KOPT-K1 (cell line): ENCODE measurements at regions not wholly inside any gene's neighbourhood (a gene's known extent, or its start where the extent isn't known, plus 50 kb on each side); places are given as distances from the start of the nearest gene placed in this dataset.

Experiments used
- H3K27ac ChIP-seq: fragments of 200-600 bp; sonication (generic); 2 replicates; pipeline ENCODE4 v1.5.1; 2016; ENCODE audit warnings: antibody characterized with exemption, mild to moderate bottlenecking, low read depth, low read length; ENCODE audit not compliant: poor library complexity, severe bottlenecking
- H3K36me3 ChIP-seq: fragments of 200-600 bp; sonication (generic); 2 replicates; pipeline ENCODE4 v1.5.1; 2017; ENCODE audit warnings: antibody characterized with exemption, mild to moderate bottlenecking, low read length, moderate library complexity; ENCODE audit not compliant: insufficient read depth
- H3K9me3 ChIP-seq: fragments of 200-600 bp; sonication (generic); 2 replicates; pipeline ENCODE4 v1.5.1; 2017; ENCODE audit warnings: antibody characterized with exemption, low read length, mild to moderate bottlenecking; ENCODE audit not compliant: insufficient read depth, poor library complexity, severe bottlenecking

DNA sequence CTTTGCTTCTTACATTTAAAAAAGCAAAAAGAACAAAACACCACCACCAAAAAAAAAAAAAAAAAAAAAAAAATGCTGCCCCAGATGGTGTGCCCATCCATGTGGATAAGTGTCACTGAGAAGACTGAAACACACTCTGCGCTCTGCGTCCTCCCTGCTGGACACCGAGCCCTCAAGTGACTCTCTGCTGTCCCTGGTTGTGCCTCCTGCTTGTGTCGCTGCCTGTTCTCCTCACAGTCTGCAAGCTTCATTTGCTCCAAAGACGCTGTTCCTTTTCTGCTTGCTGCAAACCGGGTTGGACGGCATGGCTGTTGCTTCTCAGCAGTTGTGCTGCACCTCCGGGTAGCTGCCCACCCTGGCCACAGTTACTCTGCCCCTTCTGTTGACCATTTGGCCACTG lies 276.2 kb upstream of the ATP2B1 start:
- H3K36me3 ChIP-seq = no peaks in the 10 kb centered on the region
- no peaks in the 10 kb centered on the region for H3K9me3 ChIP-seq
- no peak overlapping the region for H3K27ac ChIP-seq

DNA sequence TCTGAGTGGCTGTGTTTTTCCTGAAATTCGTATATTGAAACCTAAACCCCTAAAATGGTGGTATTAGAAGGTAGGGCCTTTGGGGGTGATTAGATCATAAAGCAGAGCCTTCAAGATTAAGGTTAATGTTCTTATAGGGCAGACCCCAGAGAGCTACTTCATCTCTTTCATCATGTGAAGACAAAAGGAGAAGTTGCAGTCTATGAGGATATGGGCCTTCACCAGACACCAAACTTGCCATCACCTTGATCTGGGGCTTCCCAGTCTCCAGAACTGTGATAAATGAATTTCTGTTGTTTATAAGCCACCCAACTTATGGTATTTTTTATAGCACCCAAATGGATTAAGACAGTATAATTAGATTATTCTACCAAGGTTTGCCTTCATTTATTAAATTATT lies 275.0 kb upstream of the ATP2B1 start:
- H3K27ac ChIP-seq = no peak overlapping the region

DNA sequence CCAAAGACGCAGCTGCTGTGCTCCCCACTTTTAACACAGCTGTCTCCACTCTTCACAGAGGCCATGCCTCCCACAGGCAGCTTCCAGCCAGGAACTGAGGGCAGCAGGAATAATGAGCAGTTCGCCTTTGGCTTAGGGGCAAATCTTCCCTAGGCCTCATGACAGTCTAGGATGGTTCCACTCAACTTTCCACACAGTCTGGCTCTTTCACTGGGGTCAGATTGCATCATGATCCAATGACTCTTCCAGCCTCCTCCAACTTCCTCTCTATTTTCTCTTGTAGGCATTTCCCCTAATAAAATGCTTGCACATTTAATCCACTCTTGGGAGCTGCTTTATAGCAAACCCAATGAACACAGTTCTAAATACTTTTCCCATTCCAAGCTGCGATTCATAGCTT lies 271.6 kb upstream of the ATP2B1 start:
- H3K9me3 ChIP-seq = no peaks in the 10 kb centered on the region
- no peak overlapping the region for H3K27ac ChIP-seq
- no peaks in the 10 kb centered on the region for H3K36me3 ChIP-seq

More for the DNA sequence above, 275.0 kb upstream of the ATP2B1 start:
- Histone ChIP-seq H3K9me3 (no peaks in the 10 kb centered on the region), H3K36me3 (no peaks in the 10 kb centered on the region)

DNA sequence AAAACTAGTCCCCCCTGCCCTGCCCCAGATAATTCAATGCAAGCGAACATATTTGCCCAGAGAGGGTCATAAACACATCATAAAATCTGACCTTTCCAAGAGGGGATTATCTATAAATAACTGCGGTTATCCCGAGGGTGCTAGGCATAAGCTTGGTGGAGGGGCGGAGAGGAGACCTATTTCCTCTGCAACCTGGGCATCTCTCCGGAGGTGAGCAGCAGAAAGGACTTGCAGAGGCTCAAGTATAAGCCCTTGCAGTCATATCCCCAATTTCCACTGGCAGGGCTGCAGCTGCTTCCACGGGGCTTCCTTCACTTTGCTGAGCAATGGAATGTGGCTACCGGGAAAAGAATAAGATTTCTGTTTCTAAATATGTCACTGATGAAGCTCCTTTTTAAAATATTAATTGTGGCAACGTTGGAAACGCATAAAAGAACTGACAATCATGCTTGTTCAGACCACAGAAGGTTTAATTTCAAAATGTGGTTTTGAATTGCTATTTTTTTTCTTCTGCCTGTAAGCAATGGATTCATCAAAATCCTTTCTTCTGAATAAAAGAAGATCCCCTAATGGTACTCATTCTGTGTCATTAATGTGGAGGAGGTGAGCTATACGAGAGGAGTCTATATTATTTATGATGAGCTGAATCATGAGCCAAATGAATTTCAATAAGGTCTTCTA lies 268.9 kb upstream of the ATP2B1 start:
- Histone ChIP-seq H3K36me3 (no peaks in the 10 kb centered on the region), H3K9me3 (no peaks in the 10 kb centered on the region), H3K27ac (no peak overlapping the region)

DNA sequence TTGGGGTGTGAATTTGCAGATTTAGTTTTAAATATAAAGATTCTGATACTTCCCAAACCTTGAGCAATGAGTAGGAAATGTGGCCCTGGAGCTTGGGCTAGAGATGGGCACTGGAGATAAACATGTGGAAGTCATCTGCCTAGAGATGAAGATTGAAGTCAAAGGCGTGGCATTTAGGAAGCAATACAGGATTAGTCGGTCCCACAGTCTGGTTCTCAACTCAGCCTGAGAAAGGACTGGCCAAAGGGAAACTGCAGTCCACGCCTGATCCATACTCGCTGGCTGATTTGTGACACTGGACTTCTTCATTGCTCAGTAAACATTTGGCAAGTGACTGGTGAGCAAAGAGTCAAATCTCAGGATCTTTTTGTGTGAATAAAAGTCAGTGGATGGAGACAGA lies 268.2 kb upstream of the ATP2B1 start:
- no peaks in the 10 kb centered on the region for H3K36me3 ChIP-seq

DNA sequence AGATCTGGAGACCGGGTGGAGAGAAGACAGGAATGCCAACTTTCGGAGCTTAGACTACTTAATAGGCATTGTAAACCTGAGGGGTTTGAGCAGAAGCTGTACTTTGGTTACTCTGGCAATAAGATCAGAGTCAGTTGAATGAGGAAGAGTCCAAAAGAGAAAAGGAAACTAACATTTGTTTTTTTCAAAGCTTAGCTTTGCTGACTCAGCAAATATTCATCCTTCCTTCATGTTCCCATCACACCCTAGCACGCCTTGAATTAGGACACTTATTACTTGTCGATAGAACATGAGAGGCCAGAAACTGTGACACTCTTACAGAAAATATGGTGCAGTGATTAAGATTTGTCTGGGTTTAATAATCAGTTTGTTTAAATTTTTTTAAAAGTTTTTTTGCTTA lies 266.9 kb upstream of the ATP2B1 start:
- H3K27ac ChIP-seq = no peak overlapping the region
- H3K9me3 ChIP-seq = no peaks in the 10 kb centered on the region
- no peaks in the 10 kb centered on the region for H3K36me3 ChIP-seq

More for the DNA sequence above, 268.2 kb upstream of the ATP2B1 start:
- Histone ChIP-seq H3K9me3 (no peaks in the 10 kb centered on the region), H3K27ac (no peak overlapping the region)

DNA sequence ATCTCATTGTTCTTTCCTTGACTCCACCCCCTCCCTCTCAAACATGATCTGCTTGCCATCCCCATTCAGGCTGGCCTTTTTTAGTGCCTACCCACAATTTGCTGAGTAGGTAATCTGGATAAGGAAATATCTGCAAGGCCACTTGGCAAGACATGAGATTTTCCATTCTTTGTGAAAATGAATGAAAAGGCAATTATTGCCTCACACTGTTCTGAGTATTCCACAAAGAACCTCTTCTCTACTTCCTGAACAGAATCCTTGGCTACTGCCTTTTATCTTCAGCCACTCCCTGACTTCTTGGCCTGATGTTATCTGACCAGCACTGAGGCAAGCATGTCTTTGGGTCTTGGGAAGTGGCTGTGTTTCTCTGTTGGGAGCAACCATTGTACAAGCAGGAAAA lies 263.2 kb upstream of the ATP2B1 start:
- H3K27ac ChIP-seq = no peak overlapping the region
- H3K36me3 ChIP-seq = no peaks in the 10 kb centered on the region
- no peaks in the 10 kb centered on the region for H3K9me3 ChIP-seq

DNA sequence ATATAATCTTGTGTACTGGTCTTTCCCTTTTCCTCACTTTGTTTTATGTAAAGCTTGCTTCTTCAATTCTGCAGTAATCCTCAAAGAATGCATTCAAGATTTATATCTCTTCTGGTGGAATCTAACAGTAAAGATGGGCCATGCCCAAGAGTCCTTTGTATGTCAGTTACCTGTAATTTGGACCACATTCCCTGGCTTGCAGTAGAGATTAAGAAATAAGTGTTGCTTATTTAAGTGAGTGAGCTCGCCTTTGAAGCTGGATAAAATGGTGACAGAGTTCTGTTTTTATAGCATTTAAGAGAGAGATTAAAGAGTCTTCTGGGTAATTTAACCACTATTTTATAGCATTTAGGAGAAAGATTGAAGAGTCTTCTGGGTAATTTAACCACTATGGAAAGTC lies 262.1 kb upstream of the ATP2B1 start:
- Histone ChIP-seq H3K9me3 (no peaks in the 10 kb centered on the region), H3K27ac (no peak overlapping the region), H3K36me3 (no peaks in the 10 kb centered on the region)

DNA sequence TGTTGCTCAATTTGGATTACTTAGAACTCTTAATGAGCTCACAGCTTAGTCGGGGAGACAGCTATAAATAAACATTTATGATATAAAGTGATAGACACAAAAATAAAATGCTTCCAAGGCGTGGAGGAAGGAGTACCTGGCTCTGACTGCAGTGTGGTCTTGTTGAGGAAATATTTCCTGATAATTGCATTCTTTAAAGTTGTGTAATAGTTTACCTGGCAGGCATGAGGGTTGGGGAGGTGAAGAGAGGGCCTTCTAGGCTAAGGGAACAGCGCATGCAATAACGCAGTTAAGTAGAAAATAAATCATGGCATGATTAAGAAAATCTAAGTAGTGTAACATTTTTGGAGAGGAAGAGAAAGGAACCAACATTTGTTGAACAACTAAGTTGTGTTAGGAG lies 260.5 kb upstream of the ATP2B1 start:
- H3K27ac ChIP-seq = no peak overlapping the region

DNA sequence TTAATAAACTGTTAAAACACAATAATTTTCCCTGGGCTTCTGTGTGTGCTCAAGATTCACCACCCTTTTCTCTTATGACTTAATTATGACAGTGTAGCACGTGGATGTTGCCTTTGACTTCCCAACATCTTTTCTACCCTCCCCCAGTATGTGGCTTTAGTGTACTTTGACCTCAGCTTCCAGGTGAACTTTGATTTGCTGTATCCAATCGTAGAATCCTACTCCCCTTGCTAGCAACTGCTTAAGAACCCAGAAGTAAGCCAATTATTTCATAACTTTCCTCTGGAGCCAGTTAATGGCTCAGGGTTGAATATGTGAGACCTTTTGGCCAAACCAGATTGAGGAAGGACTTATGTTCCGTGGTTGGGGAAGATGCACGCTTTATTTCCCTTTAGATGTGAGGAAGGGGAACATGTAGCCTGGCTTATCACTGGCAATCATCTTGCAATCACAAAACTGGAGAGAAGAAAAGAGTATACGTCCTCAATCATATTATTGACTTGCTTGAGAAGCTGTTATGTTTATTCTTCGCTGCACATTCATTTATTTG lies 259.6 kb upstream of the ATP2B1 start:
- no peak overlapping the region for H3K27ac ChIP-seq
- no peaks in the 10 kb centered on the region for H3K36me3 ChIP-seq
- no peaks in the 10 kb centered on the region for H3K9me3 ChIP-seq

More for the DNA sequence above, 260.5 kb upstream of the ATP2B1 start:
- no peaks in the 10 kb centered on the region for H3K36me3 ChIP-seq
- H3K9me3 ChIP-seq = no peaks in the 10 kb centered on the region

DNA sequence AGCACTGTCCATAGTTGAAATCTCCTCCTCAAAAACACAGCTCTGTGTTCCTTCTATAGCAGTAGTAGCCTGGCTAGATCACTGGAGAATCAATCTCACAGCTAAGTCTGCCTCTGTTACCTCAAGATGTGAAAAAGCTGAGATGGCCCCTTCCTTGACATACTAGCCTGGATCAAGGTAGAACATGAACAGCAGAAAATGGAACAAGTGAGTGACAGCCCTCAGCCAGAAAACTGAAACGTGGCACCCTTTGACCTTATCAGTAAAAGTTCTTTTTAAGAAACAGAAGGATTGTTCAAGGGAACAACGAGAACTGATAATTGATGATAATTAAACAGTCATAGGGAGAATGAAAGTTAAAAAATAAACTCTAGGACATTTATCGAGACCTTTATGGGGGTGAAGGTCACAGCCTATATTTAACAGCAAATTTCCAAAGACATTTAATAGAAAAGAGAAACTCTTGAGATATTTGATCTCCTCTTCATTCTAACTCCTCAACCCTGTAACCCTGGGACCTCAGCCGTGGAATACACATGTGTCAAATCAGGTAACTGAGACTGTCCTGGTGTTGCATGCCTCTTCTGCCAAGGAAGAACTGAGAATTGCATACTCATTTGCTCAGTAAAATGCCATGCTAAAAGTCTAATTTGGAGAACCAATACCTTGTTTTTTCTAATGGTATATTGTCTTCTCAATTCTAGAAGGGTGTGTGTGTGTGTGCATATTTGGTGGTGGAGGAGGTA lies 258.0 kb upstream of the ATP2B1 start:
- H3K27ac ChIP-seq = no peak overlapping the region
- H3K36me3 ChIP-seq = no peaks in the 10 kb centered on the region
- no peaks in the 10 kb centered on the region for H3K9me3 ChIP-seq

DNA sequence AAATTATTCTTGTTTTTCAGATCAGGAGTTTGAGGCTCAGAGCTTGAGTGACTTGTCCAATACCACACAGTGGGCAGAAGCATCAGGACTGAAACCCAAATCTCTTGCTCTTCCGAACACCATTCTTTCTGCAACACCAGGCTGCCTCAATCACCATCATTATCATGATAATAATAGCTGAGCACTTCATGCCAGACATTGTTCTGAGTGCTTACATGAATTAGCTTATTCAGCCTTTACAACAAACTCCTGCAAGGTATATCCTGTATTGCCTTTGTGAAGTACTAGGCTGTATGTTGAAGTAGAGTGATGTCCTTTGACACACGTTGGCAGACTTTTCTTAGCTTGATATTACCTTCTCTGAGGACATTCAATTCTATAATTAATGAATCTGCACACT lies 257.4 kb upstream of the ATP2B1 start:
- H3K27ac ChIP-seq = no peak overlapping the region
- no peaks in the 10 kb centered on the region for H3K36me3 ChIP-seq
- no peaks in the 10 kb centered on the region for H3K9me3 ChIP-seq

DNA sequence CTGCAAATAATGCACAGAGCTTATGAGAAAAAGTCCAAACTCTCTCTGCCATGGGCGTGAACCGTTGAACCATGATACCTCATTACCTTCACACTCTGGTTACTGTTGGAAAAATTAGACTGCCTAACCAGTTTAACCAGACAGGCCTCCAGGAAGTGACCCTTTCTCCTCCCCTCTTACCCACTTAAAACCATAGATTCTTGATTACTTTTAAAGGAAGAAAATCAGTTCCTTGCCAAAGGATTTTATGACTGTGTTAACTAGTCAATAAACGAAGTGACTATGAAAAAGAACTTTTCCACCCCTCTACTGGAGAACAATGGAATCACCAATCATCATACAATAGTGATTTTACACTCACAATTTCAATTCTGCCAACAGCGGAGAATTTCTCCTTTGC lies 254.0 kb upstream of the ATP2B1 start:
- H3K9me3 ChIP-seq = no peaks in the 10 kb centered on the region
- no peaks in the 10 kb centered on the region for H3K36me3 ChIP-seq
- H3K27ac ChIP-seq = no peak overlapping the region

DNA sequence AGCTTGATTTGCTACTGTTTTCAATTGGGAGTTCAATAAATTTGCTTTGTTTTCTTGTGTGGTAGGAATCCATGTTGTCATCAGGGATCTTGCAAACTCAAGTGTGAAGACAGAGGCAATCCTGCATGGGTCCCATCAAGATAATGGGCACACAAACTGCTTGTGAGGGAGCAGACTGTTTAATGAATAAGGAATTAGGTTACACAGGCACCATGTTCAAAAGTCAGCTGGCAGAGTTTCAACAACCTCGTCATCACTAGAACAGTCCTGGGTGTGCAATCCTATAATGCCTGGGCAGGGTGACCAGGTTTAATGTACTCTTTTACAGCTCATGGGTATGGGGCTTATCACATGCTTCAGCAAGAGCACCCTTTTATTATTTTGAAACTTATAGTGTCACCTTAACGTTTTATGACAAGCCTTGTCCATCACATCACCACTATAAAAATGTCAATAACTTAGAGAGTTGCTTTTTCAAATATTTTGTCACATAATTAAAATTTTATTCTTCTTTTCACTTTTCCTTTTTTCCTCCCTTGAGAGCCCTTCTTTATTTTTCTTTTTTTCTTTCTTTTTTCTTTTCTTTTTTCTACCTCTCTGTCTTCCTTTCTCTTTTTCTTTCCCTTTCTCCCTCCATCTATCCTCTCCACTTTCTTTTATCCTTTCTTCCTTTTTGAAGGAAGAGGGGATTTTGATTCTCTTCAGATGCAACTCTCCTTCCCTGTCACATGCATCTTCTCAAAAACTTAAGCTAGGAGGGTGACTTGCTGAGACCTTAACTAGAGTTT lies 252.2 kb upstream of the ATP2B1 start:
- Histone ChIP-seq H3K36me3 (no peaks in the 10 kb centered on the region), H3K9me3 (no peaks in the 10 kb centered on the region), H3K27ac (no peak overlapping the region)

DNA sequence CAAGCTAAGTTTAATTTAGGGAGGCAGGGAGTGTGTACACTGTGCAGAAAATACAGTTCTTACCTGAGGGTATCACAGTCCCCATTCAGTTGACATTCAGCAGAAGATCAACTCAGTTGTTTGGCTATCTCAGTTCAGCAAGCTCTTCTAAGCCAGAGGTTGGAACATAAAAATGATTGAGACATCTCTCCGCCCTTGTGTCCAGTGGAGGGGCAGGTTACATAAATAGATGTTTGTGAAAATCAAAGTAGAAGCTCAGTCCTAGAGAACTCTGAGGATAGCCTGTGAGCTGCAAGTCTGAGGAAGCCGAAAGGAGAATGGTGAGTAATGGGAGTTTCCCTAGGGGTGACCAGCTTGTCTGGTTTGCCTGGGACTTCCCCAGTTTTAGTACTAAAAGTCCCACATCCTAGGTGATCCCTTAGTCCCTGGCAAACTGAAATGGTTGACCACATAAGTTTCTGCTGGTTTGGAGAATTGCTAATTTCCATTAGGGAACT lies 251.4 kb upstream of the ATP2B1 start:
- H3K9me3 ChIP-seq = no peaks in the 10 kb centered on the region
- no peak overlapping the region for H3K27ac ChIP-seq

More for the DNA sequence above, 251.4 kb upstream of the ATP2B1 start:
- no peaks in the 10 kb centered on the region for H3K36me3 ChIP-seq
